HEK293 (cell line): ENCODE measurements at regions not wholly inside any gene's neighbourhood (a gene's known extent, or its start where the extent isn't known, plus 50 kb on each side); places are given as distances from the start of the nearest gene placed in this dataset.

ENCODE experiments used
- CTCF ChIP-seq: fragments of 450-650 bp; formaldehyde crosslinking; IDR thresholded peaks from 2 replicates; pipeline ENCODE4 v1.5.1; 2016; ENCODE audit warnings: missing biosample characterization, missing genetic modification characterization
- KLF1 ChIP-seq: fragments of 450-650 bp; formaldehyde crosslinking; IDR thresholded peaks from 2 replicates; pipeline ENCODE4 v1.5.1; 2016; ENCODE audit warnings: missing biosample characterization, missing genetic modification characterization
- REST ChIP-seq: fragments of 450-650 bp; formaldehyde crosslinking; IDR thresholded peaks from 2 replicates; pipeline ENCODE4 v1.5.1; 2016; ENCODE audit warnings: missing biosample characterization, missing genetic modification characterization
- YY1 ChIP-seq: fragments of 450-650 bp; formaldehyde crosslinking; IDR thresholded peaks from 2 replicates; pipeline ENCODE4 v1.5.1; 2018; ENCODE audit warnings: missing biosample characterization, missing genetic modification characterization
- ZFP69B ChIP-seq: fragments of 450-650 bp; formaldehyde crosslinking; IDR thresholded peaks from 2 replicates; pipeline ENCODE4 v1.5.1; 2016; ENCODE audit warnings: missing biosample characterization, missing genetic modification characterization
- ZNF266 ChIP-seq: fragments of 450-650 bp; formaldehyde crosslinking; IDR thresholded peaks from 2 replicates; pipeline ENCODE4 v1.5.1; 2016; ENCODE audit warnings: missing biosample characterization, missing genetic modification characterization, low read depth

- TF ChIP-seq ZNF266 (tag by site-specific recombination) (no peak), KLF1 (tag by site-specific recombination) (no peak), CTCF (no peak), YY1 (no peak), REST (tag by site-specific recombination) (no peak), ZFP69B (no peak)
These were observed 707.6 kb downstream of the QKI start for GRCh38 chr6:164122109-164122508.
